Type B pancreatic cell (in vitro differentiated cells): ENCODE measurements at regions not wholly inside any gene's neighbourhood (a gene's known extent, or its start where the extent isn't known, plus 50 kb on each side); places are given as distances from the start of the nearest gene placed in this dataset.

ENCODE experiments used
- DNase-seq: peaks from one replicate; pipeline ENCODE4 v3.0.0; 2021; ENCODE audit warnings: mixed read lengths; ENCODE audit not compliant: unreplicated experiment; ENCODE audit errors: extremely low spot score
- H3K27ac Mint-ChIP-seq: 2 replicates; pipeline ENCODE4 v1.8.0; 2021; ENCODE audit warnings: mild to moderate bottlenecking, mixed read lengths
- H3K27me3 Mint-ChIP-seq: 2 replicates; pipeline ENCODE4 v1.8.0; 2021; ENCODE audit warnings: mixed read lengths
- H3K36me3 Mint-ChIP-seq: 2 replicates; pipeline ENCODE4 v1.8.0; 2021; ENCODE audit warnings: mixed read lengths
- H3K4me1 Mint-ChIP-seq: one replicate; pipeline ENCODE4 v1.8.0; 2021; ENCODE audit warnings: mixed read lengths; ENCODE audit not compliant: unreplicated experiment
- H3K4me3 Mint-ChIP-seq: 2 replicates; pipeline ENCODE4 v1.8.0; 2021; ENCODE audit warnings: mild to moderate bottlenecking, mixed read lengths
- H3K9me3 Mint-ChIP-seq: 2 replicates; pipeline ENCODE4 v1.8.0; 2021; ENCODE audit warnings: mixed read lengths
- TF ChIP-seq, protein P1 (sequence below): fragments of 200-600 bp; sonication (generic); conservative IDR thresholded peaks from 2 replicates; pipeline ENCODE4 v1.5.0; 2021; ENCODE audit warnings: antibody characterized with exemption, mild to moderate bottlenecking

GRCh38 chr9:79989079-79989478, 417.3 kb downstream of the TLE4 start:
- no peak overlapping the region for H3K4me3 Mint-ChIP-seq
- H3K27ac Mint-ChIP-seq: no peak overlapping the region
- peaks cover 25% of the 10 kb centered on the region for H3K27me3 Mint-ChIP-seq
- TF ChIP-seq, protein P1, sequence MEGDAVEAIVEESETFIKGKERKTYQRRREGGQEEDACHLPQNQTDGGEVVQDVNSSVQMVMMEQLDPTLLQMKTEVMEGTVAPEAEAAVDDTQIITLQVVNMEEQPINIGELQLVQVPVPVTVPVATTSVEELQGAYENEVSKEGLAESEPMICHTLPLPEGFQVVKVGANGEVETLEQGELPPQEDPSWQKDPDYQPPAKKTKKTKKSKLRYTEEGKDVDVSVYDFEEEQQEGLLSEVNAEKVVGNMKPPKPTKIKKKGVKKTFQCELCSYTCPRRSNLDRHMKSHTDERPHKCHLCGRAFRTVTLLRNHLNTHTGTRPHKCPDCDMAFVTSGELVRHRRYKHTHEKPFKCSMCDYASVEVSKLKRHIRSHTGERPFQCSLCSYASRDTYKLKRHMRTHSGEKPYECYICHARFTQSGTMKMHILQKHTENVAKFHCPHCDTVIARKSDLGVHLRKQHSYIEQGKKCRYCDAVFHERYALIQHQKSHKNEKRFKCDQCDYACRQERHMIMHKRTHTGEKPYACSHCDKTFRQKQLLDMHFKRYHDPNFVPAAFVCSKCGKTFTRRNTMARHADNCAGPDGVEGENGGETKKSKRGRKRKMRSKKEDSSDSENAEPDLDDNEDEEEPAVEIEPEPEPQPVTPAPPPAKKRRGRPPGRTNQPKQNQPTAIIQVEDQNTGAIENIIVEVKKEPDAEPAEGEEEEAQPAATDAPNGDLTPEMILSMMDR: no peak
- H3K9me3 Mint-ChIP-seq: no peaks in the 10 kb centered on the region
- no peaks in the 10 kb centered on the region for H3K36me3 Mint-ChIP-seq
- no peak for DNase-seq
- H3K4me1 Mint-ChIP-seq: peaks cover 15% of the 10 kb centered on the region

- no peak for DNase-seq
Observed at GRCh38 chr9:79988126-79988525, 416.4 kb downstream of the TLE4 start.

DNA sequence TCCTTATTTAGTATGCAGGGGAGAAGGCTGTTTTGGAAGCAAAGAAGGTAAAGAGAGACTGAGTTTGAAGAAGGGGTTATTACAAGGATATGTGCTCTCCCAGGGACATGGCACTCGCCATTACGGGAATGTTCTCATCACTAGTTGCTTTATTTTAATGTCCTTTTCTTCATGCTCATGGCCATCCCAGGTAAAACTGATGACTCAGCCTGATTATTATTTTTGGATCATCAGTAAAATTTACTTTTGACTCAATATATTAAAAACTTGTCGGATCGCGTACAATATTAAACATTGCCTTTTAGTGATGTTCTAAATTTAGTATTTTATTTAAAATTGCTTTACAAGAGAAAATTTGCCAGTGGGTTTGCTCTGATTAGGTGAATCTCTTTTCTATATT, 414.7 kb downstream of the TLE4 start:
- Mint-ChIP-seq H3K27me3 (peaks cover 37% of the 10 kb centered on the region), H3K4me3 (no peak overlapping the region), H3K4me1 (peaks cover 15% of the 10 kb centered on the region), H3K36me3 (peaks cover 3% of the 10 kb centered on the region), H3K27ac (no peak overlapping the region), H3K9me3 (no peaks in the 10 kb centered on the region)
- TF ChIP-seq, protein P1: no peak
- no peak for DNase-seq

More at GRCh38 chr9:79988126-79988525, 416.4 kb downstream of the TLE4 start:
- no peaks in the 10 kb centered on the region for H3K9me3 Mint-ChIP-seq
- H3K4me3 Mint-ChIP-seq: no peak overlapping the region
- H3K27me3 Mint-ChIP-seq: peaks cover 26% of the 10 kb centered on the region
- H3K36me3 Mint-ChIP-seq: no peaks in the 10 kb centered on the region
- H3K27ac Mint-ChIP-seq: no peak overlapping the region
- peaks cover 15% of the 10 kb centered on the region for H3K4me1 Mint-ChIP-seq
- TF ChIP-seq, protein P1: no peak

GRCh38 chr9:79985772-79986171, 414.0 kb downstream of the TLE4 start:
- TF ChIP-seq, protein P1: no peak
- Mint-ChIP-seq H3K4me3 (no peak overlapping the region), H3K27me3 (peaks cover 42% of the 10 kb centered on the region), H3K27ac (no peak overlapping the region), H3K4me1 (peaks cover 15% of the 10 kb centered on the region), H3K9me3 (no peaks in the 10 kb centered on the region), H3K36me3 (peaks cover 3% of the 10 kb centered on the region)
- no peak for DNase-seq

GRCh38 chr9:79985264-79985663, 413.5 kb downstream of the TLE4 start:
- no peak for DNase-seq
- peaks cover 3% of the 10 kb centered on the region for H3K36me3 Mint-ChIP-seq
- TF ChIP-seq, protein P1: no peak
- H3K9me3 Mint-ChIP-seq: no peaks in the 10 kb centered on the region
- no peak overlapping the region for H3K4me3 Mint-ChIP-seq
- peaks cover 42% of the 10 kb centered on the region for H3K27me3 Mint-ChIP-seq
- H3K27ac Mint-ChIP-seq: no peak overlapping the region
- H3K4me1 Mint-ChIP-seq: peaks cover 20% of the 10 kb centered on the region
